K562 (cell line): ENCODE measurements at regions not wholly inside any gene's neighbourhood (a gene's known extent, or its start where the extent isn't known, plus 50 kb on each side); places are given as distances from the start of the nearest gene placed in this dataset.
"Not testable (repeated sequence)": the region's sequence is repeated elsewhere in the genome, so short reads cannot be mapped to it uniquely, and the experiment has no call there.

Experiments
- ATAC-seq: fragments of 200-7000 bp; cut with Tn5 transposase; 3 replicates; pipeline ENCODE4 v1.9.1; 2020; ENCODE audit warnings: moderate library complexity
- BruUV-seq: library from RNA; stranded (reverse); fragments of 400-500 nt; replicated peaks from 2 replicates; lab custom pipeline; 2021; lab: Mats Ljungman, UMichigan
- CTCF ChIA-PET: fragments of 300-600 bp; formaldehyde crosslinking; extraction: SDS; loops from one replicate; lab custom pipeline; 2021; ENCODE audit warnings: low intra/inter-chr PET ratio; lab: Yijun Ruan, JAX
- POLR2A ChIA-PET: fragments of 300-600, 350-650 bp; sonication (Branson Sonifier 250); formaldehyde crosslinking; extraction: SDS; loops from one replicate; lab custom pipeline; 2021; ENCODE audit warnings: antibody characterized with exemption, inconsistent platforms; lab: Yijun Ruan, JAX
- DNase-seq, 4 experiments: peaks; one replicate each; pipeline versions ENCODE4 v3.0.0 to v3.0.0-alpha.2; 2011 to 2018; ENCODE audit warnings: low spot score in 3 of 4, mixed read lengths in 3 of 4; ENCODE audit errors: extremely low read depth in 1 of 4
- FAIRE-seq: peaks from 2 replicates; lab custom pipeline; 2011; peaks lifted over from hg19 to GRCh38; lab: Jason Lieb, UNC
- H2AFZ ChIP-seq: 2 replicates; pipeline ENCODE4 v1.6.0; 2011; ENCODE audit warnings: low read depth, low read length, control low read depth, inconsistent platforms
- H3K27ac ChIP-seq: fragments of 200-600 bp; 3 replicates; pipeline ENCODE4 v1.8.0; 2011; ENCODE audit warnings: low read depth, mild to moderate bottlenecking, control low read depth, inconsistent platforms, low read length, moderate library complexity, mixed read lengths; ENCODE audit errors: extremely low read depth
- H3K27me3 ChIP-seq, 2 experiments: fragments of 300-600 bp in 1 of 2; 2 replicates in 1 of 2; 3 replicates in 1 of 2; pipeline versions ENCODE4 v1.6.0 to v1.8.0; 2011; ENCODE audit warnings: inconsistent platforms in 2 of 2, low read length in 2 of 2, mild to moderate bottlenecking in 1 of 2, mixed read lengths in 1 of 2, moderate library complexity in 1 of 2; ENCODE audit not compliant: control insufficient read depth in 2 of 2, insufficient read depth in 2 of 2
- H3K36me3 ChIP-seq: fragments of 300-600 bp; 3 replicates; pipeline ENCODE4 v1.8.0; 2011; ENCODE audit warnings: mild to moderate bottlenecking, low read length, inconsistent platforms; ENCODE audit not compliant: control insufficient read depth, insufficient read depth
- H3K4me1 ChIP-seq, 2 experiments: fragments of 200-600 bp in 1 of 2; replicated peaks in 1 of 2; 2 replicates in 1 of 2; 3 replicates in 1 of 2; pipeline versions ENCODE4 v1.5.1 to v1.8.0; 2011; ENCODE audit warnings: inconsistent platforms in 2 of 2, low read length in 2 of 2, mild to moderate bottlenecking in 1 of 2, mixed read lengths in 1 of 2, moderate library complexity in 1 of 2; ENCODE audit not compliant: control insufficient read depth in 2 of 2, insufficient read depth in 2 of 2
- H3K4me2 ChIP-seq: 2 replicates; pipeline ENCODE4 v1.6.1; 2011; ENCODE audit warnings: low read length, control low read depth, inconsistent platforms, mixed read lengths; ENCODE audit not compliant: insufficient read depth
- H3K4me3 ChIP-seq: fragments of 200-600 bp; sonication (generic), shearing (Covaris generic); 2 replicates; pipeline ENCODE4 v1.5.1; 2016; ENCODE audit warnings: control low read depth, inconsistent platforms
- H3K79me2 ChIP-seq: fragments of 200-600 bp; 3 replicates; pipeline ENCODE4 v1.8.0; 2011; ENCODE audit warnings: low read length, inconsistent platforms; ENCODE audit not compliant: control insufficient read depth, insufficient read depth
- H3K9ac ChIP-seq, 2 experiments: 2 replicates each; pipeline versions ENCODE4 v1.6.0 to v1.6.1; 2011; ENCODE audit warnings: low read depth in 2 of 2, low read length in 2 of 2, control low read depth in 1 of 2, inconsistent platforms in 1 of 2, mild to moderate bottlenecking in 1 of 2, mixed read lengths in 1 of 2; ENCODE audit not compliant: insufficient read depth in 1 of 2
- H3K9me1 ChIP-seq: one replicate; pipeline ENCODE4 v1.6.0; 2011; ENCODE audit warnings: inconsistent platforms, mild to moderate bottlenecking, low read length, moderate library complexity; ENCODE audit not compliant: control insufficient read depth, insufficient read depth
- H3K9me3 ChIP-seq: replicated peaks from 2 replicates; pipeline ENCODE4 v1.5.1; 2011; ENCODE audit warnings: low read depth, low read length, inconsistent platforms; ENCODE audit not compliant: control insufficient read depth, insufficient read depth
- H4K20me1 ChIP-seq: replicated peaks from 2 replicates; pipeline ENCODE4 v1.6.1; 2011; ENCODE audit warnings: low read length, inconsistent platforms, mixed read lengths; ENCODE audit not compliant: control insufficient read depth, insufficient read depth
- EWSR1 ChIP-seq: fragments of 450-650 bp; IDR thresholded peaks from 2 replicates; pipeline ENCODE4 v1.6.1; 2018; ENCODE audit warnings: borderline replicate concordance, mild to moderate bottlenecking, low read depth, moderate library complexity; ENCODE audit not compliant: partially characterized antibody
- GABPB2 ChIP-seq: fragments of 250-450 bp; sonication (Bioruptor Pico); conservative IDR thresholded peaks from 2 replicates; pipeline ENCODE4 v1.5.1; 2021; ENCODE audit warnings: mild to moderate bottlenecking
- HDAC2 ChIP-seq: fragments of 450-650 bp; IDR thresholded peaks from 2 replicates; pipeline ENCODE4 v1.6.1; 2016; ENCODE audit warnings: mild to moderate bottlenecking
- SP2 ChIP-seq: IDR thresholded peaks from 2 replicates; pipeline ENCODE4 v1.6.1; 2011; ENCODE audit warnings: mild to moderate bottlenecking, low read depth, low read length, moderate library complexity; ENCODE audit not compliant: poor library complexity, severe bottlenecking; ENCODE audit errors: extremely low read depth
- ZNF778 ChIP-seq: fragments of 450-650 bp; formaldehyde crosslinking; IDR thresholded peaks from 2 replicates; pipeline ENCODE4 v1.4.0; 2020; ENCODE audit warnings: mild to moderate bottlenecking, moderate library complexity
- WGBS: fragments of 100-300 bp; shearing (Covaris generic); methylation state at CpG from one replicate; pipeline ENCODE4 v1.1.6; 2016; ENCODE audit warnings: low coverage, mixed read lengths; ENCODE audit not compliant: insufficient coverage; ENCODE audit errors: missing lambda C conversion rate; 5-methylcytosine and 5-hydroxymethylcytosine counted together
- in situ Hi-C: fragments of 300-500 bp; cut with MboI; formaldehyde crosslinking; loops from 4 replicates; pipeline ENCODE4 v1.15.0; 2018; ENCODE audit warnings: inconsistent platforms, mixed read lengths
- intact Hi-C: fragments of 100-400 bp; cut with micrococcal nuclease; formaldehyde crosslinking; loops from 2 replicates; pipeline ENCODE4 v1.14.2; 2022
- TF ChIP-seq, protein P1 (sequence below): fragments of 250-450 bp; sonication (Bioruptor Pico); IDR thresholded peaks from 2 replicates; pipeline ENCODE4 v1.8.0; 2021; ENCODE audit warnings: borderline replicate concordance, mild to moderate bottlenecking, moderate library complexity; ENCODE audit not compliant: poor library complexity, severe bottlenecking

DNA sequence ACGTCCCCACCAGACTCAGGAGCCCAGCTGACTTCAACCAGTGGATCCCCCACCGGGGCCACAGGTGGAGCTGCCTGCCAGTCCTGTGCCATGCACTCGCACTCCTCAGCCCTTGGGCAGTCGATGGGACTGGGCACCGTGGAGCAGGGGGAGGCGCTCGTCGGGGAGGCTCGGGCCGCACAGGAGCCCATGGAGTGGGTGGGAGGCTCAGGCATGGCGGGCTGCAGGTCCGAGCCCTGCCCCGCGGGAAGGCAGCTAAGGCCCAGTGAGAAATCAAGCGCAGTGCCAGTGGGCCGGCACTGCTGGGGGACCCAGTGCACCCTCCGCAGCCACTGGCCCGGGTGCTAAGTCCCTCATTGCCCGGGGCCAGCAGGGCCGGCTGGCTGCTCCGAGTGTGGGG is 52.3 kb upstream of the LRRC30 start:
- H4K20me1 ChIP-seq, H3K4me1 ChIP-seq, H3K4me3 ChIP-seq, H2AFZ ChIP-seq, intact Hi-C loops, DNase-seq, H3K36me3 ChIP-seq, BruUV-seq, POLR2A ChIA-PET, H3K27ac ChIP-seq, H3K79me2 ChIP-seq, H3K4me2 ChIP-seq, FAIRE-seq, H3K9me3 ChIP-seq, H3K9ac ChIP-seq, ATAC-seq, H3K9me1 ChIP-seq: not testable (repeated sequence)
- CTCF ChIA-PET = interaction anchor here (1.3 kb wide), 1 partner anchor 141 kb away, joined by 3 read pairs; no protein-coding TSS in a partner anchor
- WGBS = 1% methylated on average over 14 of the region's 21 CpGs
- H3K27me3 ChIP-seq = peaks cover 2 to 17% of the 10 kb centered on the region in 2 experiments; a peak in 2 of 5 replicates
- in situ Hi-C loops = loop anchor here (10.0 kb wide), 1 partner anchor 254 kb away; no protein-coding TSS in a partner anchor

DNA sequence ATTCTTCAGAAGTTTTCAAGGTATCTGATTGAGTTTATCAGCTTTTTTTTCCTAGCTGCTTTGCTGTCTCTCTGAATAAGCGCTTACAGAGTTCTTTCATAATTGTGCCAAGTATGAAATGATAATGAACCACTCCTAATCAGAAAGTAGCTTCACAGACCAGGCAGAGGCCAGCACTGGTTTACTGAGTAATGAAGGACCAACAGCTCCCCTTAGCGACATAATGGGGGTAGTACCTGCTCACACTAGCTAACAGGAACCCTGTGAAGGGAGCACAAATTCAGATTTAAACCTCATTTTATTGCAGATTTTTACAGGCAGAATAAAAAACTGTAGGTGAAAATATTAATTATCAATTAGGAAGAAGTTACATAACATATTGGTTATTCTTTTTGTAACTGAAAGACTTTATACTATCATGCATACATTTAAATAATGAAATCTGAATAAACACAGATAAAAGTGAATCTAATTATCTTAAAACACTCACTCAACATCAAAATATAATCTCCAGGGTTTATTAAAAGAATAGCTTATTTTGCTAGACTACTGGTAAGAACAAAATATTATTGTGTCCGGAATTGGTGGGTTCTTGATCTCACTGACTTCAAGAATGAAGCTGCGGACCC is 53.7 kb upstream of the LRRC30 start:
- H3K9ac ChIP-seq = no peak overlapping the region
- DNase-seq = peak; percentile 63 to 73 (median 68)
- peaks cover under 1% of the 10 kb centered on the region for H3K9me1 ChIP-seq
- no peaks in the 10 kb centered on the region for H3K79me2 ChIP-seq
- H3K4me3 ChIP-seq = no peak overlapping the region
- in situ Hi-C loops = loop anchor here (10.0 kb wide), 1 partner anchor 252 kb away; no protein-coding TSS in a partner anchor
- peaks cover 9 to 28% of the 10 kb centered on the region in 2 experiments; a peak in 3 of 5 replicates for H3K27me3 ChIP-seq
- peak; percentile 97 for ATAC-seq
- H3K36me3 ChIP-seq = no peaks in the 10 kb centered on the region
- ChIA-PET CTCF (interaction anchor here (0.6 to 1.8 kb wide), 5 partner anchors 155 to 1319 kb away, joined by 3 to 12 read pairs (median 3); no protein-coding TSS in a partner anchor), POLR2A (interaction anchor here (0.9 kb wide), 1 partner anchor 13 kb away, joined by 3 read pairs; no protein-coding TSS in a partner anchor)
- H3K9me3 ChIP-seq = no peaks in the 10 kb centered on the region
- 17% methylated on average over 4 of the region's 4 CpGs for WGBS
- BruUV-seq = no TSS peak
- no peak overlapping the region for H2AFZ ChIP-seq
- no peaks in the 10 kb centered on the region for H4K20me1 ChIP-seq
- H3K27ac ChIP-seq = no peak overlapping the region
- no peak overlapping the region for H3K4me2 ChIP-seq
- FAIRE-seq = peak; percentile 74
- H3K4me1 ChIP-seq = no peaks in the 10 kb centered on the region
- intact Hi-C loops = loop anchor here (1.0 kb wide), 2 partner anchors 139 to 257 kb away; no protein-coding TSS in a partner anchor
- TF ChIP-seq ZNF778 (CRISPR knock-in tag) (no peak), HDAC2 (no peak), GABPB2 (CRISPR knock-in tag) (no peak), EWSR1 (no peak), SP2 (no peak)
- TF ChIP-seq, protein P1, sequence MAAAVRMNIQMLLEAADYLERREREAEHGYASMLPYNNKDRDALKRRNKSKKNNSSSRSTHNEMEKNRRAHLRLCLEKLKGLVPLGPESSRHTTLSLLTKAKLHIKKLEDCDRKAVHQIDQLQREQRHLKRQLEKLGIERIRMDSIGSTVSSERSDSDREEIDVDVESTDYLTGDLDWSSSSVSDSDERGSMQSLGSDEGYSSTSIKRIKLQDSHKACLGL = no peak
